Stimulated activated CD4-positive, alpha-beta T cell treated with anti-CD3 and anti-CD28 coated beads, Interleukin-2, amount 100 ng/mL, for 24 hours (primary cell): ENCODE measurements at regions not wholly inside any gene's neighbourhood (a gene's known extent, or its start where the extent isn't known, plus 50 kb on each side); places are given as distances from the start of the nearest gene placed in this dataset.
"Not testable (repeated sequence)": the region's sequence is repeated elsewhere in the genome, so short reads cannot be mapped to it uniquely, and the experiment has no call there.

ENCODE experiments used
- DNase-seq, 2 donors: peaks; one replicate each; pipeline ENCODE4 v3.0.0-alpha.2; 2020

DNA sequence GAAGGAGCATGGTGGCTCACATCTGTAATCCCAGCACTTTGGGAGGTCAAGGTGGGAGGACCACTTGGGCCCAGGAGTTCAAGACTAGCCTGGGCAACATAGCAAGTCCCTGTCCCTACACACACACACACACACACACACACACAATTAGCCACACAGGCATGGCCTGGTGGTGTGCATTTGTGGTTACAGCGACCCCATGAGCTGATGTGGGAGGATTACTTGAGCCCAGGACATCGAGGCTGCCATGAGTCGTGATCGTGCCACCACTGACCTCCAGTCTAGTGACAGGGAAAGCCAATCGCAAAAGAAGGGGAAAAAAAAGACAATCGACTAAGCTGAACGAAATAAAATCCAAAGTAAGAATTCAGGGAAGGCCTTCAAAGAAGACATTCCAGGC is 67.9 kb downstream of the TBX3 start:
- no peak for DNase-seq

DNA sequence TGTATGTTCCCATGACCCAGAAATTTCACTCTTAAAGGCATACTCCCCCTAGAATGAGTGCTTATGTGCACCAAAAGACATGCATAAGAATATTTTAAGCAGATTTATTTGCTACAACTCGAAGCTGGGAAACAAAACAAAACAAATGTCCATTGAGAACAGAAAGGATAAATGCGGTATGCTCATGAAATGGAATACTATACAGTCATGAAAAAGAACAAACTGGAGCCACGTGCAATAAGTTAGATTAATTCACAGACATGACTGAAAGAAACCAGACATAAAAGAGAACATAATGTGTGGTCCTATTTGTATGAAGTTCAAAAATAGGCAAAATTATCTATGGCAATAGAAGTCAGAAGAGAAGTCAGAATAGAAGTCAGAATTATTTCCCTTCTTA is 69.9 kb downstream of the TBX3 start:
- DNase-seq = no peak

DNA sequence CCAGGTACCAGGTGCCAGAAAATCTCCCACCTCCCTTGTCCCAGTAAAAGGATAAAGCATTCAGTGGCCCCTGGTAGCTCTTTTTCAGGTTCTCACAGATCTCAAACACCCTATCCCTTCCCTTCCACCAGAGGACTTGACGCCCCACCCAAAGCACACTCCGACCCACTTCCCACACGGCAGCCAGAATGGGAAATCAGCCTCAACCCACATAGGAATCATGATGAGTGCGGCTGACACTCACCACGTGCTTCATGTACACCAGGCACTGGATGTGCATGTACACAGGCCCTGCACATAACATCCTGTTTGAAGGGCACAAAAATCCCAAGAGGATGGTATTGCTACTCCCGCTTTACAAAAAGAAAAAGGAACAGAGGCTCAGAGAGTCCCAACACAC is 71.9 kb downstream of the TBX3 start:
- no peak for DNase-seq

DNA sequence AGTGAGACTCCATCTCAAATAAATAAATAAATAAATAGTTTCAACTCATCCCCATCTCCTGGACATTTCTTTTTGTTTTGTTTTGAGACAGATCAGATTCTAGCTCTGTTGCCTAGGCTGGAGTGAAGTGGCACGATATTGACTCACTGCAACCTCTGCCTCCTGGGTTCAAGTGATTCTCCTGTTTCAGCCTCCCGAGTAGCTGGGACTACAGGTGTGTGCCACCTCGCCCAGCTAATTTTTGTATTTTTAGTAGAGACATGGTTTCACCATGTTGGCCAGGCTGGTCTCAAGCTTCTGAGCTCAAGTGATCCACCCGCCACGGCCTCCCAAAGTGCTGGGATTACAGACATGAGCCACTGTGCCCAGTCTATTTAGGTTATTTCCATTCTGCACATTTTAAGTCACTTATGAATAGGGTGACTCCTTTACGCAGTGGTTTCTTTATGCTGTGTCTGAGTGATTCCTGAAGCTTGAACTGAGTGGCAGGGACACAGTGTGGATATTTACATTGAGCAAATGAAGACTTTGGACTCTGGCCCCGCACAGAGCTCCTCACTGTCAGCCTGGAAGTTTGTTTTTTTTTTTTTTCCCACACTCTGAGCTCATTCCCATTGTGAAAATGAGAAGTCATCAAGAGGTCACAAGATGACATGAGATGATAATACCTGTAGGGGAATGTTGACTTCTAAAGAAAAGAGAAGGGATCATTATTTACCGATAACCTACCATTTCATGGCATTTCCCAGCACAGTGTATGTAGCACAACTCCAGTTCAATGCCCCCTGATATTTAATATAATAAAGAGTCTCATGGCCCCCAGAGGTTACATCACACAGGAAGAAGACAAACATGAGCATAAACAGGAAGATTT is 72.6 kb downstream of the TBX3 start:
- DNase-seq = no peak

GRCh38 chr12:114608509-114608908 is 75.5 kb downstream of the TBX3 start:
- DNase-seq = no peak

DNA sequence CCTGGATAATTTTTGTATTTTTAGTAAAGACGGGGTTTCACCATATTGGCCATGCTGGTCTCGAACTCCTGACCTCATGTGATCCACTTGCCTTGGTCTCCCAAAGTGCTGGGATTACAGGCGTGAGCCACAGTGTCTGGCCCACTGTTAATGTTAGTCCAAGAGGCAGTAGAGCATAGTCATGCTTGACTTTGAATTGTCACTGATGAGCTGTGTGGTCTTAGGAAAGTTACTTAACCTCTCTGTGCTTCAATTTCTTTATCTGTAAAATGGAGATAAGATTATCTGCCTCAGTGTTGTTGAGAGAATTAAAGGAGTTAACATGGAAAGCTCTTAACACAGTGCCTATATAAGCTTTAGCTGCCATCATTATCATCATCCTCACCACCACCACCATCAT is 78.1 kb downstream of the TBX3 start:
- DNase-seq = no peak

- DNase-seq = no peak
These were observed 79.4 kb downstream of the TBX3 start for GRCh38 chr12:114604606-114605005.

- DNase-seq = not testable (repeated sequence)
These were observed 83.4 kb downstream of the TBX3 start for GRCh38 chr12:114600584-114600983.

DNA sequence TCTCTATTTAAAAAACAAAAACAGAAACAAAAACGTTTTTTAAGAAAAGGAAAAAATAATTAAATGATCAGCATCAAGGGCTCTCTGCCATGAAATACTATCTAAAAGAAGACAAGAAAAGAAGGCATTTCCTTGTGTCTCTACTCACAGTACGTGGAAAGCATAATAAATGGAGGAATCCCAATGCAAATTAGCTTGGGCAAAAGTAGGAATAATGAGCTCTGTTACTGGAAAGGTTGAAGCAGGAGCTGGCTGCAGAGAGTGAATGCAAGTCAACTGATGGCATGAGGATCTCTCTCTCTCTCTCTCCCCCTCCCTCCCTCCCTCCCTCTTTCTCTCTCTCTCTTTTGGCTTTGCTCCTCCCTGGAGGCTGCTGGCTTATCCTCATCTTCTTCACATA is 85.9 kb downstream of the TBX3 start:
- DNase-seq = no peak

DNA sequence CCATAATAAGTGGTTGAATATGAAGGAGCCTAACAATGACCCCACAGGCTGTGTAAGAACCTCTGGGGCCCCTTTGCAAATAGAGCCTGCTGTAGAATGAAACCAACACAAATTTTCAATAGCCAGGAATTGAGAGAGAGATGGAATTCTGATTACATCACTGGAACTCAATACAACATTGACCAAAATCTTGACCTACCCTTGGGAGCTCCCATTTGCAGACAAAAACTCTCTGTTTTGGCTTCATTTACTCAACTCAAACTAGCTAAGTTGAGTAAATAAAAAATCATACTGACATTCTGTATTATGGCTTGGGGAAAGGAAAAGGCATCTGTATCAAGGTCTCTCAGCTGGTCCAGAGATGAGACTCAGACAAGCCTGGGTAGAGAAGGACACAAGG is 91.0 kb downstream of the TBX3 start:
- DNase-seq = no peak

GRCh38 chr12:114588061-114588460 is 95.9 kb downstream of the TBX3 start:
- no peak for DNase-seq

GRCh38 chr12:114580306-114580705 is 103.7 kb downstream of the TBX3 start:
- DNase-seq = no peak

GRCh38 chr12:114579389-114579788 is 104.6 kb downstream of the TBX3 start:
- no peak for DNase-seq

GRCh38 chr12:114562654-114563053 is 121.3 kb downstream of the TBX3 start:
- DNase-seq = no peak

DNA sequence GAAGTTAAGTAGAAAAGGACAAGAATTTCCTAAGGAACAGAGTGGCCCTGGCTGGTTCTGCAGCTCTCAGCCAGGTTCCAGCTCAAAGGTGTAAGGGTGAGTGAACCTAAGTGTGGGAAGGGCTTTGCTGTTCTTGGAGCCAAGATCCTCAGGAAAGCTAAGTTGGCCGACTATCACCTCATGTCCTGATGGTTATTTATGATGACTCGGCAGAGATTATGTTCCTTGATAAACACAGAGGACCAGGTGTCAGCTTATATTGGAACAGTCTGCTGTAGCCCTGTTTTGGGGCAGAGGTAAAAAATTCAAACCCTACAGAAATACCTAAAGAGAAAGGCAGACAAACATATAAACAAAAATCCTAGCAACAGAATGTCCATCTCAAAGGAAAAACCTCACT is 128.5 kb downstream of the TBX3 start:
- no peak for DNase-seq

DNA sequence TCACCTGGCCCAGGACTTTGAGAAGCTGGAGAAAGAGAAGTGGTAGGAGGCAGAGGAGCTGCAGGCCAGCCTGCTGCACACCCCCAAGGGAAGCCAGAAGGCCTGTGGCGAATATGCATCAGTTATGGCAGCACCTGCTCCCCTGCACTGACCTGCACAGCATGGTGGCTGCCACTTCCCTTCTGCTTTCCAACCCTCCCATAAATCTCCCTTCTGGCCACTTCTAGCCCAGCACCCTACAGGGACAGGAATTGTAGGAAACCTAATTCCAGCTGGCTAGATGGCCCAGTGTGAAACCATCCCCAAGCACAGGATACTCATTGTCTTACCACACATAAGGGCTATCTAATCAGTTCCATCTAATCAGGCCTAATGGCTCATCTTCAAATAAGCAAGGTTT is 136.3 kb downstream of the TBX3 start:
- DNase-seq = no peak

- no peak for DNase-seq
These were observed 124.5 kb upstream of the TBX5 start for GRCh38 chr12:114530417-114530816.

DNA sequence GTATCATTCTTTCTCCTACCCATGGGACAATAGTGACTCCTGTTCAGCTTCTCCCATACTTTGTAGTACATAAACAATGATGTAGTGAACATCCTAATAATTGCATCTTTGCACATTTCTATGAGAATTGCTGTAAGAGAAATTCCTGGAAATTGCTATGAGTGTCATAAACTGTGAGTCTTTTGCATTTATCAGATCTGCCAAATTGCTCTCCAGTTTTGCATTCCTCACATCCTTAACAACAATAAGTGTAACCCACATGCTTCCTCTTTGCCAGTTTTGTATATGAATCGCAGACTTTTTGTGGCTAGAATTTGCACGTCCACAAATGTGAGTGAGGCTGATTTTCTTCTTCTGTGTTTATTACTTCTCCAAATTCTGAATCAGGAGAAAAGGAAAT is 124.0 kb upstream of the TBX5 start:
- DNase-seq = no peak

GRCh38 chr12:114528766-114529165 is 122.8 kb upstream of the TBX5 start:
- DNase-seq = no peak

- not testable (repeated sequence) for DNase-seq
These were observed 115.2 kb upstream of the TBX5 start for GRCh38 chr12:114521160-114521559.

DNA sequence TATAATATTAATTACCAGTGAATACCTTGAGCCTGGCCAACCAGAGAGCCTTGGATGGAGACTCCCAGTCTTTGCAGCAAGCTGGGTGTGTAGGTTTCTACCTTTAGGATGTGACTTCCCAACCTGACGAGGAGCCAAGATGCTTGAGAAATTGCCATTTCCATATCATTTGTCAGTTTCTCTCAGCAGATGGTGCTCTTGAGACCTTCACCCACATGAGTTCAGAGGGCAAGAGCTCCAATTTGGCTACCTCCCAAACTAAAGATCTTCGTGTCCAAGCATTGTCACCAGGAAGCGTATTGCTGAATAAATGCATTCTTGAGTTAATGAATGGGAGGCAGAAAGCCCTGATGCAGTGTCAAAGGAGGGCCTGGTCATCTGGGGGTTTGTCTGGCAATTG is 106.4 kb upstream of the TBX5 start:
- DNase-seq = no peak

DNA sequence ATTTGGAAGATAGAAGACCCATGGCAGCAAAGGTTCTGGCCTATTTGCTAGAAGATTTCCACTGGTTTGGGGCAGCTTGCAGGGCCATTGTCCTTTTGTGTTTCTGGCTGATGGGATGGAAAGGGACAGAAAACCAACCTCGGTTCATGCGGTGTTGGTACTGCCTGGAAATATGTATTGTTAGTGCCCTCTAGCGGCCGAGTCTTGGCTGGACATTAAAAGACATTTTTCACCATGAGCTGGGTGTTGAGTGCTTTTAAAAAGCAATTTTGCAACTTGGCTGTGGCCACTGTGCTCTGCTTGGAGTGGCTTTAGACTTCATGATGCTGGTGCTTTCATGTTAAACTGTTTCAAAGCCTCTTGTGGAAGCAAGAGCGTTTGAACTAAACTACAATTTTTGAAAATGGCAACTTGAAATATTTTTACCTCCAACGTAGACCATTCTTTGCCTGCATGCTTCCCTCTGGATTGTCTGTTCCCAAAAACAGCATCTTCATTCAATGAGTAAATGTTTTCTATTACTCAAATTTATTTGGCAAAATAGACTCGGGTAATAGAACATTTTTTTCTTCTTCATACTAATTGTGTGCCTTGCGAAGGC is 102.7 kb upstream of the TBX5 start:
- DNase-seq = peak; percentile 65

DNA sequence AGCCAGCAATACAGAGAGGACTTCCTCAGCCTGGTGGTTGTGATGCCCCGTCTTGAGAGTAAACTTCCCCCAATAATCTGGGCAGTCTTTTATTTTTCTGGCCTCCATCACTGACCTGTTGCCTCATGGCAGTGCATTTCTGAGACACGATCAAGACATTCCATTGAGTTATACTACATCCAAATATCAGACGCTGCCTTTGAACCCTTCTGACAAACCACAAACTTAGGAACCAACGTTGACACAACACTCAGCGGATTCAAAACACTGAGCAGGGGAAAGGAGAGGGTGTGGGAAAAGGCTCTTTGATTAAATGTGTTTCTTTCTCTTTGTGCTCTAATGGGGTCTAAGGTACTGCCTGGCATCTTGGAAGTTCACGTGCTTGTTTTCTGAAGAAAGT is 100.7 kb upstream of the TBX5 start:
- no peak for DNase-seq

- no peak for DNase-seq
These were observed 98.4 kb upstream of the TBX5 start for GRCh38 chr12:114504311-114504710.

- no peak for DNase-seq
These were observed 95.5 kb upstream of the TBX5 start for GRCh38 chr12:114501474-114501807.
